ENCODE measurements at regions not wholly inside any gene's neighbourhood (a gene's known extent, or its start where the extent isn't known, plus 50 kb on each side); places are given as distances from the start of the nearest gene placed in this dataset.

DNA sequence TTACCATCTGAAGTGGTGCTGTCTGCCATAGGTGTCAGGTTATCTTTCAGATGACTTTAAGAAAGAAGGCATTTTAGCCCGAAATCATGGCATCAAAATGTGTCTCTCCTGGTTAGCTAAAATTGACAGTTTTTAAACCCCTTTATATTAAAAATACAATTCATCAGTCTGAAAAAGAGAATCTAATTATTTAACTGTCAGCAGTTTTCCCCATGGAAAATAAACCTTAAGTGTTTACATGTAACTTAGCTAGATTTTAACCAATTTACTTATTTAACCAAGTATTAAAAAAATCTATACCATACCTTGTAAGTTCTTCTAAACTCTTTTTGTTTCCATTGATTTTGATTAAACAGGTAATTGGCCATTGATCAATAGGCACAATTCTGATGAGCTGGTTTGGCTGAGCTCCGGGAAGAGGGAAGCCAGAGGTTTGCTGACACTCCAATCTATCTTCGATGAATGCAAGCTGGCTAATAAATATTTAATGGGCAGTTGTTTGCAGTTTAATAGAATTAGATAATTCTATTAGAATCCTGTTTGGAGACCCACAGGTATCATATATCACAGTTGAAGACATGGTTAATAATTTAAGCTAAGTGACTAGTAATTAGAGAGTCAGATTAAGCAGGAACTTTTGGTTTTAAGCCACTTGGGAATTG, 114.0 kb downstream of the MAT2B start:
- TF ChIP-seq, protein P1, sequence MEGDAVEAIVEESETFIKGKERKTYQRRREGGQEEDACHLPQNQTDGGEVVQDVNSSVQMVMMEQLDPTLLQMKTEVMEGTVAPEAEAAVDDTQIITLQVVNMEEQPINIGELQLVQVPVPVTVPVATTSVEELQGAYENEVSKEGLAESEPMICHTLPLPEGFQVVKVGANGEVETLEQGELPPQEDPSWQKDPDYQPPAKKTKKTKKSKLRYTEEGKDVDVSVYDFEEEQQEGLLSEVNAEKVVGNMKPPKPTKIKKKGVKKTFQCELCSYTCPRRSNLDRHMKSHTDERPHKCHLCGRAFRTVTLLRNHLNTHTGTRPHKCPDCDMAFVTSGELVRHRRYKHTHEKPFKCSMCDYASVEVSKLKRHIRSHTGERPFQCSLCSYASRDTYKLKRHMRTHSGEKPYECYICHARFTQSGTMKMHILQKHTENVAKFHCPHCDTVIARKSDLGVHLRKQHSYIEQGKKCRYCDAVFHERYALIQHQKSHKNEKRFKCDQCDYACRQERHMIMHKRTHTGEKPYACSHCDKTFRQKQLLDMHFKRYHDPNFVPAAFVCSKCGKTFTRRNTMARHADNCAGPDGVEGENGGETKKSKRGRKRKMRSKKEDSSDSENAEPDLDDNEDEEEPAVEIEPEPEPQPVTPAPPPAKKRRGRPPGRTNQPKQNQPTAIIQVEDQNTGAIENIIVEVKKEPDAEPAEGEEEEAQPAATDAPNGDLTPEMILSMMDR (IDR thresholded peaks at IDR 0.05; ENCODE audit: low read depth, low read length, missing input control): no peak
- TF ChIP-seq FOXA1 (IDR thresholded peaks at IDR 0.05) (no peak), YY1 (IDR thresholded peaks at IDR 0.05) (no peak), RAD21 (IDR thresholded peaks at IDR 0.05) (no peak), REST (IDR thresholded peaks at IDR 0.05) (no peak), EGR1 (IDR thresholded peaks at IDR 0.05; ENCODE audit: low read depth in 2 of 2) (no peak), SP1 (IDR thresholded peaks at IDR 0.05) (no peak), RXRA (IDR thresholded peaks at IDR 0.05) (no peak), JUND (IDR thresholded peaks at IDR 0.05) (no peak), GABPA (IDR thresholded peaks at IDR 0.05 in 1 of 2, conservative IDR thresholded peaks at IDR 0.05 in 1 of 2) (no peak)
- TF ChIP-seq, protein P2, sequence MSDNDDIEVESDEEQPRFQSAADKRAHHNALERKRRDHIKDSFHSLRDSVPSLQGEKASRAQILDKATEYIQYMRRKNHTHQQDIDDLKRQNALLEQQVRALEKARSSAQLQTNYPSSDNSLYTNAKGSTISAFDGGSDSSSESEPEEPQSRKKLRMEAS (IDR thresholded peaks at IDR 0.05): no peak

All from liver (tissue), 3 donors.